Hematopoietic multipotent progenitor cell treated with erythropoietin and hydrocortisone succinate and interleukin-3 and kit ligand, for 15 days (in vitro differentiated cells): ENCODE measurements at regions not wholly inside any gene's neighbourhood (a gene's known extent, or its start where the extent isn't known, plus 50 kb on each side); places are given as distances from the start of the nearest gene placed in this dataset.
"Not testable (repeated sequence)": the region's sequence is repeated elsewhere in the genome, so short reads cannot be mapped to it uniquely, and the experiment has no call there.

Experiments
- DNase-seq: peaks from one replicate; pipeline ENCODE4 v3.0.0-alpha.2; 2015; ENCODE audit warnings: low spot score

GRCh38 chr6:169014211-169015197, 239.1 kb downstream of the THBS2 start:
- DNase-seq: no peak

GRCh38 chr6:169009628-169010027, 244.0 kb downstream of the THBS2 start:
- DNase-seq: no peak

DNA sequence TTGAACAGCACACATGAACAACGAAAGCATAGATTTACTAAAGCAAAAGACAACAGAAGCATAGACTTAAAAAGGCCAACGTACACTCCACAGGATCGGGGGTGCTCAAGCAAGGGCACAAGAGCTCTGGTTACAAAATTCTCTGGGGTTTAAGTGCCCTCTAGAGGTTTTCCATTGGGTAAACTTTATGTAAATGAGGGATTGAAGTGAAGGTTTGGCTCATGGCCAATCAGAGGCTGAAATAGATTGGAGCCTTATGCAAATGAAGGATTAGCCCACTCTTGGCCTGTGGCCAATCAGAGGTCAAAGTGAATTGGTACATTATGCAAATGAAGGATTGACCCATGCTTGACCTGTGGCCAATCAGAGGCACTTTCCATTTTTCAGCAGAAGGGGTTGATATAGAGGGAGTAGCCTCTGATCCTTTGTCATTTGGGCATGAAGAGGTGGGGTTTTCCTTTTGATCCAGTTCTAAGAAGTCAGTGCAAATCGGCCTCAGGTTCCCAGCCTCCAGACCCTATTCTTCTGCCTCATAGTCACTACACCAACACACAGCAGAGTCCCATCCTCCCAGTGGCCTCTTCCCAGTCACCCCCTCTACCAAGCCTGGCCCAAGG, 244.9 kb downstream of the THBS2 start:
- DNase-seq: no peak

DNA sequence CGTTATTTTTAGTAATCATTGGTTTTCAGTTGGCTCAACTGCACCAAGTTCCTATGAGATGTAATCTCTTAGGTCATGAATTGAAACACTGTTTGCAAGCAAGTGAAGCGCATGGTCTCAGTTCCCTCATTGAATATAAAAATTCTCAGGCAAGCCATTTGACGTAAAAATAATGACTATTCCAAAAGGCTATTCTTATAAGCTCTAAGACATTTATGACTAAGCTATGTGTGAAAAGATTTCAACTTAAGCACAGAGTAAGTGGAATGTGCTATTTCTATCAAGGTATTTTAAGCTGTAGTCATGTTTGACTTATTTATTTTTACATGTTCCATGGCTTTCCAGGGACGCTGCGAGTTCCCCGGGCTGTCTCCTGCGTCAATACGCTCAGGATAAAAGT, 248.5 kb downstream of the THBS2 start:
- DNase-seq: no peak

DNA sequence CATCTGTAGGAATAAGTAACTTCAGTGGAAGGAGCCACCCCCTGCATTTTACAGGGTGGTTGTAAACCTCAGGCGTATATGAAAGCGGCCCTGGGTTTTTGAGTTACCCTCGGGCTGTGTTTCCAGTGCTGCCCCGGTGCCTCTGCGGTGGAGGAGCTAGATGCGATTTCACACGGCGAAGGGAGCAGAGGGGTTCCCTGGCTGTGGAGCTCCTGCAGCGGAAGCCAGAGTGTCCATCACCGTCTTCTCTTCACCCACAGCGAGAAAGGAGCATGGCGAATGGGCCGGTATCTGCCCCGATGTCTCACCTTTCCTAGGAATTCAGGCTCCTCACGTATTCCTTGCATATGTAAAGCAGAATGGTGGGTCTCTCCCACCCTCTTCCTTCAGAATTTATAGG, 253.6 kb downstream of the THBS2 start:
- DNase-seq: no peak

- DNase-seq: no peak
Measured at GRCh38 chr6:168999392-168999791, 254.3 kb downstream of the THBS2 start.

- DNase-seq: no peak
Measured at GRCh38 chr6:168996356-168996625, 257.4 kb downstream of the THBS2 start.

GRCh38 chr6:168995526-168996355, 257.9 kb downstream of the THBS2 start:
- DNase-seq: no peak

- DNase-seq: no peak
Measured at GRCh38 chr6:168994956-168995355, 258.7 kb downstream of the THBS2 start.

DNA sequence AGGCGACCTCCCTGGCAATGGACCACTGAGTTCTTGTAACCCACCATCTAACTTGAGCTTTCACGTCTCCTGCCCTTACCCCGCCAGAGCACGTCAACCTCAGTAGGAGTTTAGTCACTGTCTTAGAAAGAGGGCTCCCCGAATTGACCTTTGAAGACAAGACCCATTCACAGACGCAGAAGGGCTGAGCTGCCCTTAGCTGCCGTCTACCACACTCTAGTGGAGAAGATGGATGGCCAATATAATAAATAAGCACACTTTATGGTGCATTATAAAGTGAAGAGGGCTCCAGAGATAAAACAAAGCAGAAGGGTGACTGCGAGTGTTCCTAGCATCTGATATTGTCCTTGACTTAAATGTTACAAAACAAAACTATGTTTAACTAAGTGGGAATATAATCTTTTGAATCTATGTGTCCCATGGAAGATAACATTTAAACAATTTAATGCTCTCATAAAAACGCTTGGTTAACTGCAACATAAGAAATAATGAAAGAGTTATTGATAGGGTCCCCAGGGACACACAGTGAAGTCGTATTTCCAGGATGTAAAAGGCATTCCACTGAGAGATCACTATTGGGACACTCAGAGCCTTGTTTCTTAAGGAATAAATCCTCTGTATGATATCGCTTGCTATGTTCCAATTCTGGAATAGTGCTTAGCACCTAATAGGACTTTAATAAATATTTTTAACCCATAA, 261.1 kb downstream of the THBS2 start:
- DNase-seq: no peak

GRCh38 chr6:168991695-168992094, 262.0 kb downstream of the THBS2 start:
- not testable (repeated sequence) for DNase-seq

- no peak for DNase-seq
Measured at GRCh38 chr6:168990019-168990751, 263.5 kb downstream of the THBS2 start.

DNA sequence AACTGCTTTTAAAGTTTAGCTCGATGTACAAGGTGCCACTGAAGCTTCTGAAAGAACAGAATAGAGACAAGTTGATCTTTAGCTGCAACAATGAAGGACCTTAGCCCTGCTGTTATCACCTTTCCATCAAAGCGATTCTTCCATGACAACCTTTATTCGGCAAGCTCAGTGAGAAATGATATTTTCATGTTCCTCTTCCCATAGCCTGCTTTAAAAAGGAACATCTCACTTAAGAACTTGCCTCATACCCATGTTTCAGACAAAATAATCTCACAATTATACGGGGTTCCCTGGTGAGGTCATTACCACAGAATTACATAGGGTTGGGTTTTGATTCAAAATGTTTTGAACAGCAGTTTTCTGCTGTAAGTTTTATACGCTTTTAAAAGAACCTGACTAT, 264.2 kb downstream of the THBS2 start:
- DNase-seq: no peak

DNA sequence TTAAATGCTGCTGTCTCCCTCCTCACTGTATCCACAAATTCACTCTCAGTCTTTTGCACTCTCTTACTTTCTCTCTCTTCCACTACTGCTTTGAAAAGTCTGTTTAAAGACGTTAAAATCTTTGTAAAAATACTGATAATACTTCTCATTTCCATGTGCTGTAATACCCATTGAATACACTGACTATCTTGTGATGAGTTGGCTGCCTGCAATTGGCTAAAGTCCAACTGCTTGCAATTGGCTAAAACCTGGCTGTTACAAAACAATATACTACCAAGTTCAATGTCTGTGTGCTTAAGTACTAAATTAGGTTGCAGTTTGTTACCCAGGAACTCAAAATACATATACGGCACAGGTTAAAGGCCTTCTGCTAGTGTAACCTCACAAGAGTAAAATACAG, 264.8 kb downstream of the THBS2 start:
- no peak for DNase-seq

GRCh38 chr6:168988280-168988679, 265.4 kb downstream of the THBS2 start:
- DNase-seq: no peak

GRCh38 chr6:168985705-168986104, 267.9 kb downstream of the THBS2 start:
- no peak for DNase-seq

GRCh38 chr6:168983925-168984324, 269.7 kb downstream of the THBS2 start:
- no peak for DNase-seq

DNA sequence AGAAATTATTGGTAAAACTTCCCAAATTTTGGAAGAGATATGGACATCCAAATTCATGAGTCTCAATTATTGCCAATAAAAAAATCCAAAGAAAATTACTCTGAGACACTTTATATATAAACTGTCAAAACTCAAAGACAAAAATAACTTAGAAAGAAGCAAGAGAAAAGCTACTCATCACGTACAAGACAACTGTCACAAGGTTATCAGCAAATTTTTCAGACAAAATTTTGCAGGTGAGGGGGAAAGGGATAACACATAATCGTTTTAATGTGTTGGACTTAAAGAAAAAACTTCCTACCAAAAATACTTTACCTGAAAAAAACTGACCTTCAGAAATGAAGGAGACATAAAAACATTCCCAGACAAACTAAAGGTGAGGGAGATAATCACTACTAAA, 272.5 kb downstream of the THBS2 start:
- no peak for DNase-seq

DNA sequence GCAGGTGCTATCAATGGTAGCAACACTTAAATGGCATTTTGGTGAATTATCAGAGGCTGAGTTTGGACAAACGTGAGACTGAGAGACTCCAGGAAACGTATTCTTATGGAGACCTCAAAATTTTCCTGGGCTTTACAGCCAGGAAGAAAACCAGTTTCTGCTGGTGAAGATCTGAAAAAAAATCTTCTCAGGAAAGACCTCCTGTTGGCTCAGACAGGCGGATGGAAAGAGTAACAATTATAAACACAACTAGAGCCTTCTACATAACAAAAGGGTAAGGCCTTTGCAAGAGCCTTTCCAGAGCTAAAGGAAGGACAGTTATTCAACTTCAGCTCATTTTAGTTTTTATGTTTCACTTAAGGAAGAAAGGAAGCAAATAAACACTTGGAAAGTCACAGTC, 274.4 kb downstream of the THBS2 start:
- DNase-seq: no peak

DNA sequence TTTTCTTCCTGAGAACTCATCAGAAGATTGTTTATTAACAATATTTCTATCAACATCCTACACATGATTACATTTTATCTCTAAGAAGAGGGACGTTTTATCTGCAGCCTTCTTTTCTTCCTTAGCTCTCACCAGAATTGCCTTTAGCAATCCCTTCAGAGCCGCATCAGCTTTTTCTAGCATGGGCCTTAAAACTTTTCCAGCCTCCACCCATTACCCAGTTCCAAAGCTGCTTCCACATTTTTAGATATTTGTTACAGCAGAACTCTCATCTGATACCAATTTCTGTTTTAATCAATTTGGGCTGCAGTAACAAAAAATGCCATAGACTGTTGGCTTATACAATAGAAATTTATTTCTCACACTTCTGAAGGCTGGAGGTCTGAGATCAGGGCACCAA, 281.5 kb downstream of the THBS2 start:
- no peak for DNase-seq

DNA sequence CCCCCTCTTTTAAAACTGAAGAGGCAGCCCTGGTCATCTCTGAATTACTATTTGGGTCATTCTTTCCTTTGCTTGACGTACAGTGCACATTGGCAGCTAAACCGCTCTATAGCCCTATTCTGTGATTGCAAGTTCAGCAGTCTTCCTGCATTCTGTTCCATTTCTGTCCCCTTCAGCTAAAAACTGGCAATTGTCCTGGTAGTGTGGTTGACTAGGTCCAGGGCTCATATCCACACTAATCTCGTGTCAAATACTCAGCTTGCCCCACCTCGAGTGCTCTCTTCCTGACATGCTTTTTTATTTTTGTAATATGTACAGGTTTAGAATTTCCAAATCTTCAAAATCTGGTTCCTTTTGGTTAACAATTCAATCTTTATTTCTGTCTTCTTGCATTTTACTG, 282.1 kb downstream of the THBS2 start:
- DNase-seq: no peak

- DNase-seq: no peak
Measured at GRCh38 chr6:168968801-168969200, 284.8 kb downstream of the THBS2 start.
